NCI-H146 treated with DMSO at 0.1 percent for 48 hours (cell line): ENCODE measurements at regions not wholly inside any gene's neighbourhood (a gene's known extent, or its start where the extent isn't known, plus 50 kb on each side); places are given as distances from the start of the nearest gene placed in this dataset.

ENCODE experiments used
- DNase-seq: peaks from one replicate; lab custom pipeline; 2025; ENCODE audit not compliant: unreplicated experiment; lab: John Stamatoyannopoulos, UW

DNA sequence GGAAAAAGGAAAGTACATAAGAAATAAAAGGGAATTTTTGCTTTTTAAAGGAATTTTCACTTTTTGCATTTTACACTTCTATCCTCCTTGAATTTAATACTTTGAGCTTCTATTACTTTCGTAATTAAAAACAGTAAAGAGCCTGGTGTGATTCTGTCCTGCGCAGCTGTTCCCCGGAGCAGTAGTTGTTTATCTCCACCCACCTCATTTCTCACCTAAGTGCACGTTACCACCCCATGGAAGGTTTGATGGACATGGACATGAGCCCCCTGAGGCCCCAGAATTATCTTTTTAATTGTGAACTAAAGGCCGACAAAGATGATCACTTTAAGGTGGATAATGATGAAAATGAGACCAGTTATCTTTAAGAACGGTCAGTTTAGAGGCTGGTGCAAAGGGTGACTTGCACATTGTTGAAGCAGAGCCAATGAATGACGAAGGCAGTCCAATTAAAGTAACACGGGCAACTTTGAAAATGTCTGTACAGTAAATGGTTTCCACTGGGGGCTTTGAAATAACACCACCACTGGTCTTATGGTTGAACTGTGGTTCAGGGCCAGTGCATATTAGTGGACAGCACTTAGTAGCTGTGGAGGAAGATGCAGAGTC, 52.1 kb upstream of the TEX13D start:
- DNase-seq, result no peak

DNA sequence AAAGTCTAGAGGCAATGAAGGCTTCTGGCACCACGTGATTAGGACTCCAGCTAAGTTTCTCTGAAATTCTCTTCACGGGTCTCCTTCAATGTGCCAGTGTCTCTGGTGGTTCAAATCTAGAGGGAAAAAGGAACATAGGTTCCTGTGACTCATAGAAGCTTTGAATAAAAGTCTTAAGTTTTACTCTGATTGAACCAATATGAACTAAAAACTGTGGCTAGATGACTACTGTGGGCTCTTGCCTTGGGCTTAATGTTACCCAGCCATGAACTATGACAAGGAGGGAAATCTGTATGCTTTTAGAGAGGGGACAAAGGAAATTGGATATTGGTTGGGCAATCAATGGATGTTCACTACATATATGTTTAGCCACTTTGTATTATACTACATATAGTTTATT, 49.9 kb upstream of the TEX13D start:
- DNase-seq, result no peak
